ENCODE measurements at regions not wholly inside any gene's neighbourhood (a gene's known extent, or its start where the extent isn't known, plus 50 kb on each side); places are given as distances from the start of the nearest gene placed in this dataset.

DNA sequence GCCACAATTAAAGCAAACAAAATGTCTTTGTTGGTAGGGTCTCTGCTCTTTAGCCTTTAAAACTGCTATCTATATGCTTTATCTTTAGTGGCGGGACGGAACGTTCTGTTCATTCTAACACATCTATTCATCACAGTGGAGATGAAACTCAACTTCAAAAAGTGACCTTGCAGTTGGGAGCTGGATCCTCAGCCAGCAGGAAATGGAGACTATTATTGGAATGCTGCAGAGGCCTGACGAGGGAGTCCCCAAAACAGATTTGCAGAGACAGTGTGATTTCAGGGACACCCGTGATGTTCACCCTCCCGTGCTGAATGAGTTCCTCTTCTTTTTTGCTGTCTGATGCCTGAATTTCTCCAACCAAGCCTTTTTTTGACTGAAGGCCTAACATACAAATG lies 306.0 kb upstream of the SHH start:
- no peak for DNase-seq

- DNase-seq = no peak
Observed at GRCh38 chr7:156117542-156118247, 305.4 kb upstream of the SHH start.

- no peak for DNase-seq
Observed at GRCh38 chr7:156116514-156117215, 304.4 kb upstream of the SHH start.

DNA sequence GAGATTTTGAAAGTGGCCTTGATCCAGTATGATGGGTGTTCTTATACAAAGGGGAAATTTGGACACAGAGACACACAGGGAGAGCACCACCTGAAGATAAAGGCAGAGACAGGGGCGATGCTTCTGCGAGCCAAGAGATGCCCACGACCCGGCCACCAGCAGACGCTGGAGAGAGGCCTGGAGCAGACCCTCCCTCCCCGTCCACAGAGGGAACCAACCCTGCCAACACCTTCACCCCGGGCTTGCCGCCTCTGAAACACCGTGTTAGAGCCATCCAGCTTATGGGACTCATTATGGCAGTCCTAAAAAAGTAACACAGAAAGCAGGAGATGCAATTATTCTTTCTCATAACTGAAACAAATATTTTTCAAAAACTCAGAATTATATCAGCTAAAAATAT lies 303.3 kb upstream of the SHH start:
- no peak for DNase-seq

- no peak for DNase-seq
Observed at GRCh38 chr7:156113731-156114130, 301.5 kb upstream of the SHH start.

DNA sequence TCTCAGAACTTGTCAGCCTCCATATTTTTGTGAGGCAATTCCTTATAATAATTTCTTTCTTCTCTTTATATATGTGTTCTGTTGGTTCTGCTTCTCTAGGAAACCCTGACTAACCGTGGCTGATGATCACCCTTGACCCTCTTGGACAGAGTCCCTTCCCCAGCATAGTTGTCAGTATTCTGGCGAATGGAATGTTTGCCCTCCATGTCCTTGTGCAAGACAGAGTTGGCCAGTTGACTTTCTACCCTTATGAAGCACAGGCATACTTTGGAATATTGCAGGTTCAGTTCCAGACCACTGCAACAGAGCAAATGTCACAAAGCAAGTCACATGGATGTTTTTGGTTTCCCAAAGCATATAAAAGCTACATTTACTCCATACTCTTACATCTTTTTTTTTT lies 297.7 kb upstream of the SHH start:
- no peak for DNase-seq

DNA sequence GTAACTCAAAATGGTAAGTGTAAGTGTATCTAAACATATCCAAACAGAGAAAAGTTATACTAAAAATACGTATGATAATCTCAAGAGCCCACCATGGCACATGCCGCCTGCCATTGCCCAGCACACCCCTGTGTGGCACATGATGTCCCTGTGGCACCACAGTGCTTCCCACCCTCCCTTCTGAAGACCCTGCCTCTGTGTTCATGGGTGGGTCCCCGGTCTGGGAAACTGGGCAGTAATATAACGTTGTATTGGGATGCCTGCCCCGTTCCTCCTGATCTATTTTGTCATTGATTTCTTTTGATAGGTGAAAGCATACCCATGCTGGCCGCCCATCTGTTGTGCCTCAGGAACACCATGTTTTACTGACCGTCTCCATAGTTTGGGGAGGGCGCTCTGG lies 296.8 kb upstream of the SHH start:
- no peak for DNase-seq

GRCh38 chr7:156107957-156108356 lies 295.7 kb upstream of the SHH start:
- DNase-seq = no peak

DNA sequence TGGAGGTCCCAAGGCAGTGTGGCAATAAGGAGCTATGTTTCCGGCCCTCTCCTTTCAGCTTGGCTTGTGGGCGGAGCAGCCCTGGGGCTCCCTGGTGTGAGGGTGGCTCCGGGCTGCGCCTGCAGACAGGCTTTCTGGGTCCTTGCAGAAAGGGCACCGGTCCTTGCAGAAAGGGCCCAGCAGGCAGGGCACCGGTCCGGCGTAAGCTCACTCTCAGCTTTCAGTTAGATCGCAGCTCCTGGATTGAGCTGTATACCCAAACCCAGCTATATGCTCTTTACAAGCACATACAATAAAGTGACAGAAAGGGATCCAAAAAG lies 293.8 kb upstream of the SHH start:
- no peak for DNase-seq

DNA sequence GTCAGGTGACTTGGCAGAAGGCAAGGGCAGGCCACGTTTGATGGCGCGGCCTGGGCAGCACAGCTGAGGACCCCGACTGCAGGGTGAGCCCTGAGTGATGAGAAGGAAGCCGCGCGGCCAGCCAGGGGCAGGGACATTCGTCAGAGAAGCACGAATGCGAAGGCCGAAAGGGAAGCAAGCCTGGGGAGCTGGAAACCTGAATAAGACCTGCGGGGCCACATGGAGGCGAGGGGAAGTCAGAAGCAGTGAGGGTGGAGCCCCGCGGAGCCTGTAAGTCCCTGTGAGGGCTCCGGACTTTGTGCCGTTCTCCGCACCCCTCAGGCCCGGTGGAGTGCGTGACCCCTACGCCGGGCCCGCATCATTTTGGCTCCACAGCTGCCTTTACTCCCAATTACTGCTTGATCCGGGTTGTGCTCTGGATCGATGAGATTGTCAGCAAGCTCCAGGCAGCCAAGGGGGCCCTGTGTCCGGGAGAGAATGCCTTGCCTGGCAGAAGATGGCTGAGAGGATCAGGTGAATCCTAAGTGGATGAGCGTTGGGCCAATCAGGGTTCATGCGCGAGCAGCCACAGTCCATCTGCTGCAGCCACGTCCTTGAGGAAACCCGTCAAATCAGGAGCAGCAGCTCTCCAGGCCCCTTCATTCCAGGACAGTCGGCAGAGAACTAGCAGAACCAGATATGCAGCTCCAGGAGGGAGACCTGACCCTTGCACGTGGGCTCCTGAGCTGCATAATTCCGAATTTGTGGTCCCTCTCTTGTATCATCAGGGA lies 293.3 kb upstream of the SHH start:
- DNase-seq = peak; percentile 3

DNA sequence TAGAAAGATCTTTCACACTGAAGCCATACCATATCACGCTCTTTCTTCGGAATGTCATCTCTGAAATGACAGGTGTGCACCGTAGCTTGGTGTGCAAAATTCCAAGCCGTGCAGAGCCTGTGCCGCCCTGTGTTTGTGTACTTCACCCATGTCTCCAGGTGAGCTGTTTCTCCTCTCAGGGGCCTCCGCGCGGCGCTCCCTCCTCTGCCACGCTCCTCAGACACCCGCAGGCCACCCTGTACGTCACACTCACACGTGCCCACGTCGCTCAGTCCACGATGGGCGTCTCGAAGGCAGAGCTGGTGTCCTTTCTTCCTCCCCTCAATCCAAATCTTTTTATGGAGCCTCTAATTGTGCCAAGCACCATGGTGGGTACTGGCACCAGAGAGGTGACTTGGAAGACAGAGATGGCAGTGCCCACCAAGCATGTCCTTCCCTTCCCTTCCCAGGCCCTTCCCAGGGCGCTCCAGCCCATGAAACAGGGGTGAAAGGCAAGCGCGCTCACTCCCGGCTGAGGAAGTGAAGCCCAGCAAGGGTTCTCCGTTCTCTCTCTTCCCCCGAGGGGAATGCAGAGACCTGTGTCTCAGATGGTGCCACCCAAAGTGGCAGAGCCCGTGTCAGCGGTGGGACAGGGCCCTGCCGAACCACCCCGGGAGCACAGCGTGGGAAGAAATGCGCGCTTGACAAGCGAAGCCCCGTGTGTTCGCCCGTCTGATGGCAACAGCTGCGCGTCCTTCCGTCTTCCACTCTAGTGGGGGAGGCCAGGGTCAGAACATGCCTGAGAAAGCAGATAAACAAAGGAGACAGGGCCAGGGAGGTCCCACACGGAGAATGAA lies 292.5 kb upstream of the SHH start:
- no peak for DNase-seq

- DNase-seq = no peak
Observed at GRCh38 chr7:156102267-156102666, 290.0 kb upstream of the SHH start.

- no peak for DNase-seq
Observed at GRCh38 chr7:156101355-156101754, 289.1 kb upstream of the SHH start.

GRCh38 chr7:156100086-156100485 lies 287.8 kb upstream of the SHH start:
- DNase-seq = no peak

DNA sequence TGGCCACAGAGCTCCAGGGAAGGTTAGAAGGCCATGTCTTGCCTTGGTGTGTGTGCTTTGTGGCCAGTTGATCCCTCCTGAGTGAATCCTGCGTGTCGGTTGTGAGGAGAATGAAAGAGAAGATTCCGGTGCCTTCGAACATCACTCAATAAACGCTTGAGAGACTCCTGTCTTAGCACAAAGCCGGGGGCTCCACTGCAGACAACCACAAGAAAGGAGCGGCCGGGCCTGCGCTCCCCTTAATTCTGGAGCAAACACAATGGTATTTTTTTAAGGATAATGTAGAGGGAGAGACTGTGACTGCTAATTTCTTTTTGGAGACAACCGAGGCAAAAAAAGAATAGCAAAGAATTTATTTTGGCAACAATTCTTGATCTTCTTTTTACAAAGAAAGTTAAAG lies 286.8 kb upstream of the SHH start:
- DNase-seq = no peak

GRCh38 chr7:156096771-156097538 lies 284.7 kb upstream of the SHH start:
- DNase-seq = no peak

- DNase-seq = no peak
Observed at GRCh38 chr7:156095908-156096539, 283.8 kb upstream of the SHH start.

- DNase-seq = no peak
Observed at GRCh38 chr7:156094350-156095146, 282.3 kb upstream of the SHH start.

DNA sequence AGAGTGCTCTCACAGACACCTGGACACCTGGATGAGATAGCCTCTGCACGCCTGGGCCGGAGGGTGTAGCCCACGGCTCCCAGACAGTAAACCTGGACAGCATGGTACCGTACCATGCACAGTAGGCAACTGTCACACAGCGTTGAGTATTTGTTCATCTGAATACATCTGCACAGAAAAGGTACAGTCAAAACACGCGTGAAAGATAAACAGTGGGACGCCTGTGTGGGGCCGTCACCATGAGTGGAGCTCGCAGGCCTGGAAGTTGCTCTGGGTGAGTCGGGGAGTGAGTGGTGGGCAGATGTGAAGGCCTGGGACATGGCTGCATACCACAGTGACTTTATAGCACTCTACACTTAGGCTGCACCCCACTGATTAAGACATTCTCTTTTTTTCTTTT lies 280.0 kb upstream of the SHH start:
- no peak for DNase-seq

- no peak for DNase-seq
Observed at GRCh38 chr7:156091519-156092080, 279.3 kb upstream of the SHH start.

GRCh38 chr7:156090988-156091387 lies 278.7 kb upstream of the SHH start:
- no peak for DNase-seq

Measured in NCI-H82 (cell line).